Calu3 (cell line): ENCODE measurements at regions not wholly inside any gene's neighbourhood (a gene's known extent, or its start where the extent isn't known, plus 50 kb on each side); places are given as distances from the start of the nearest gene placed in this dataset.

Experiments used
- BruUV-seq: library from RNA; stranded (reverse); fragments of 400-500 nt; replicated peaks from 2 replicates; lab custom pipeline; 2021; lab: Mats Ljungman, UMichigan
- CTCF ChIA-PET: fragments of 300-600 bp; sonication (Branson Sonifier 250); formaldehyde crosslinking; loops from one replicate; lab custom pipeline; 2022; ENCODE audit warnings: antibody characterized with exemption; lab: Charles Lee
- DNase-seq: peaks from one replicate; pipeline ENCODE4 v3.0.0; 2022
- H3K27ac Mint-ChIP-seq: one replicate; pipeline ENCODE4 v1.8.0; 2022; ENCODE audit warnings: mixed read lengths; ENCODE audit not compliant: unreplicated experiment
- H3K27me3 Mint-ChIP-seq: one replicate; pipeline ENCODE4 v1.8.0; 2022; ENCODE audit warnings: mixed read lengths; ENCODE audit not compliant: unreplicated experiment
- H3K36me3 Mint-ChIP-seq: one replicate; pipeline ENCODE4 v1.8.0; 2022; ENCODE audit warnings: mild to moderate bottlenecking, moderate library complexity, mixed read lengths; ENCODE audit not compliant: insufficient read depth, unreplicated experiment
- H3K4me1 Mint-ChIP-seq: one replicate; pipeline ENCODE4 v1.8.0; 2022; ENCODE audit warnings: mild to moderate bottlenecking, low read depth, mixed read lengths; ENCODE audit not compliant: unreplicated experiment
- H3K4me3 Mint-ChIP-seq: one replicate; pipeline ENCODE4 v1.8.0; 2022; ENCODE audit warnings: mild to moderate bottlenecking, low read depth, moderate library complexity, mixed read lengths; ENCODE audit not compliant: unreplicated experiment
- H3K9me3 Mint-ChIP-seq: one replicate; pipeline ENCODE4 v1.8.0; 2022; ENCODE audit warnings: low read depth, mixed read lengths; ENCODE audit not compliant: unreplicated experiment
- intact Hi-C: fragments of 100-400 bp; cut with micrococcal nuclease; formaldehyde crosslinking; loops from one replicate; pipeline ENCODE4 v1.10.0; 2022; ENCODE audit not compliant: unreplicated experiment
- TF ChIP-seq, protein P1 (sequence below): fragments of 200-600 bp; IDR thresholded peaks from one replicate; pipeline ENCODE4 v1.8.0; 2022; ENCODE audit warnings: antibody characterized with exemption; ENCODE audit not compliant: unreplicated experiment

- Mint-ChIP-seq H3K27ac (no peak overlapping the region), H3K4me1 (no peaks in the 10 kb centered on the region), H3K36me3 (no peaks in the 10 kb centered on the region), H3K27me3 (no peaks in the 10 kb centered on the region), H3K4me3 (no peak overlapping the region), H3K9me3 (no peaks in the 10 kb centered on the region)
- TF ChIP-seq, protein P1, sequence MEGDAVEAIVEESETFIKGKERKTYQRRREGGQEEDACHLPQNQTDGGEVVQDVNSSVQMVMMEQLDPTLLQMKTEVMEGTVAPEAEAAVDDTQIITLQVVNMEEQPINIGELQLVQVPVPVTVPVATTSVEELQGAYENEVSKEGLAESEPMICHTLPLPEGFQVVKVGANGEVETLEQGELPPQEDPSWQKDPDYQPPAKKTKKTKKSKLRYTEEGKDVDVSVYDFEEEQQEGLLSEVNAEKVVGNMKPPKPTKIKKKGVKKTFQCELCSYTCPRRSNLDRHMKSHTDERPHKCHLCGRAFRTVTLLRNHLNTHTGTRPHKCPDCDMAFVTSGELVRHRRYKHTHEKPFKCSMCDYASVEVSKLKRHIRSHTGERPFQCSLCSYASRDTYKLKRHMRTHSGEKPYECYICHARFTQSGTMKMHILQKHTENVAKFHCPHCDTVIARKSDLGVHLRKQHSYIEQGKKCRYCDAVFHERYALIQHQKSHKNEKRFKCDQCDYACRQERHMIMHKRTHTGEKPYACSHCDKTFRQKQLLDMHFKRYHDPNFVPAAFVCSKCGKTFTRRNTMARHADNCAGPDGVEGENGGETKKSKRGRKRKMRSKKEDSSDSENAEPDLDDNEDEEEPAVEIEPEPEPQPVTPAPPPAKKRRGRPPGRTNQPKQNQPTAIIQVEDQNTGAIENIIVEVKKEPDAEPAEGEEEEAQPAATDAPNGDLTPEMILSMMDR, result no peak
- no peak for DNase-seq
- intact Hi-C loops, result no loop called here
- BruUV-seq, result no TSS peak
- CTCF ChIA-PET, result no interaction called here
Observed at GRCh38 chr15:70302360-70302759, 204.6 kb upstream of the TLE3 start.

- intact Hi-C loops, result no loop called here
- TF ChIP-seq, protein P1, result no peak
- Mint-ChIP-seq H3K27ac (no peak overlapping the region), H3K4me1 (no peaks in the 10 kb centered on the region), H3K4me3 (no peak overlapping the region), H3K9me3 (no peaks in the 10 kb centered on the region), H3K27me3 (no peaks in the 10 kb centered on the region), H3K36me3 (no peaks in the 10 kb centered on the region)
- BruUV-seq, result no TSS peak
- CTCF ChIA-PET, result no interaction called here
- DNase-seq, result no peak
Observed at GRCh38 chr15:70301396-70301795, 203.7 kb upstream of the TLE3 start.

DNA sequence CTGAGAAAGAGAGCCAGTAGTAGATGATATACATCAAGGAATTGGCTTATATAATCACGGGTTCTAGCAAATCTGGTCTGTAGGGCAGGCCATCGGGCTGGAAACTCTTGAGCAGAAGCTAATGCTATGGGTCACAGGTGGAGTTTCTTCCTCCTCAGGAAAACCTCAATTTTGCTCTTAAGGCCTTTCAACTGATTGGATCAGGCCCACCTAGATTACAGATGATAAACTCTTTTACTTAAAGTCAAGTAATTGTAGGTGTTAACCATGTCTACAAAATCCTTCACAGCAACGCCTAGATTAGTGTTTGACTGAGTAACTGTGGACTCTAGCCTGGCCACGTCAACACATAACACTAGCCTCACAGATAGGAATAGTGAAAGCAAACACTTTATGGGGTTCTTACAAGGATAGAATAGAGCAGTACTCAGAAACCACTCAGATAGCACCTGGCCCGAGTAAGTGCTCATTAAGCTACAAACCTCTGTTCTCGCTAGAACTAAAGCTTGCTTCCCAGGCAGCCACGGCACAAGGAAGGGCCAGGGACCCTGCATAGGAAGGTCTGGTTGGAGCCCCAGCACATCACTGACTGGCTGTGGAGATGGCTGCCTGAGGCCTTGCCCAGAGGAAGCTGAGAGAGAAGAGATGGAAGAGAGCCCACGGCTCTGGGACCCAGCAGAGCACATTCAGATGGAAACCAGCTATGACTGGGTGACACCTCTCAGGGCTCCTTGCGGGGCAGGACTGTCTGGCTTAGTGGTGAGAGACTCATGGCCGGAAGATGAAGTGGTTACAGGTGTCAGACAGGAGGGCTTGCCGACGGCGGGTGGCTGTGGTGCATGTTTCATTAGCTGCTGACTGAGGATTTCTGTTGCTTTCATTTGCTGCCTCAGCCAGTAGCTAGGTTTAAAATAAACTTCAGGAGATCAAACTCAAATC lies 202.5 kb upstream of the TLE3 start:
- no peak for DNase-seq
- Mint-ChIP-seq H3K27me3 (no peaks in the 10 kb centered on the region), H3K4me1 (no peaks in the 10 kb centered on the region), H3K4me3 (no peak overlapping the region), H3K9me3 (no peaks in the 10 kb centered on the region), H3K36me3 (no peaks in the 10 kb centered on the region), H3K27ac (no peak overlapping the region)
- CTCF ChIA-PET, result no interaction called here
- intact Hi-C loops, result no loop called here
- TF ChIP-seq, protein P1, result no peak
- no TSS peak for BruUV-seq

DNA sequence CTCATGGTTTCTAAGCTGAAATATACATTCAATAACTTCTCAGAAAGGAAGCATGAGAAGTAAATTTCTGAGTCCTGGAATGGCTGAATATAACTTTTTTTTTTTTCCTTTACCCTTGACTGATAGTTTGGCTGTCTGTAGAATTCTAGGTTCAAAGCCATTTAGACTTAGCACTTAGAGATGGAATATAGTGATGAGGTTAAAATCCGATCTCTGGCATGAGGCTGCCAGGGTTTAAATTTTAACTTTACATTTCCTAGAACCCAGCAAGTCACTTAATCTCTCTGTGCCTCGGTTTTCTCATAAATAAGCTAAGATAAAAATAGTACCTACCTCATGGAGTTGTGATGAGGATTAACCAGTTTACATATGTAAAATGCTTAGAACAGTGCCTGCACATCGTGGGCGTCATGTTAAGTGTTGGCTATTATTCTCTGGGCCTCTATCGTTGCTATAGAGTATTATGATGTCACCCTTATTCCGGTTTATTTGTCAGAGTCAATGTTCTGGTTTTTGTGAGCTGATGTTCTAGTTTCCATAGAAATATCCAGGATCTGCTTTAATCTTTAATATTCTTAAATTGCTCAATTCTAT lies 199.8 kb upstream of the TLE3 start:
- H3K4me1 Mint-ChIP-seq, result no peaks in the 10 kb centered on the region
- no peaks in the 10 kb centered on the region for H3K36me3 Mint-ChIP-seq
- no peak overlapping the region for H3K4me3 Mint-ChIP-seq
- TF ChIP-seq, protein P1, result no peak
- H3K9me3 Mint-ChIP-seq, result no peaks in the 10 kb centered on the region
- H3K27me3 Mint-ChIP-seq, result no peaks in the 10 kb centered on the region
- CTCF ChIA-PET, result no interaction called here
- intact Hi-C loops, result no loop called here
- H3K27ac Mint-ChIP-seq, result no peak overlapping the region
- no peak for DNase-seq
- no TSS peak for BruUV-seq
